Nephron (organoid): ENCODE measurements at regions not wholly inside any gene's neighbourhood (a gene's known extent, or its start where the extent isn't known, plus 50 kb on each side); places are given as distances from the start of the nearest gene placed in this dataset.

Source experiments
- H3K27ac Mint-ChIP-seq, 3 experiments: 2 replicates each; pipeline ENCODE4 v1.8.0; 2020; ENCODE audit warnings: mixed read lengths in 3 of 3, mild to moderate bottlenecking in 2 of 3, moderate library complexity in 1 of 3
- H3K27me3 Mint-ChIP-seq: 2 replicates; pipeline ENCODE4 v1.8.0; 2021; ENCODE audit warnings: low read depth, mild to moderate bottlenecking, moderate library complexity, mixed read lengths
- H3K36me3 Mint-ChIP-seq: 2 replicates; pipeline ENCODE4 v1.8.0; 2020; ENCODE audit warnings: low read depth, mixed read lengths
- H3K4me1 Mint-ChIP-seq: 2 replicates; pipeline ENCODE4 v1.8.0; 2020; ENCODE audit warnings: mixed read lengths
- H3K4me3 Mint-ChIP-seq, 3 experiments: 2 replicates each; pipeline ENCODE4 v1.8.0; 2020; ENCODE audit warnings: mild to moderate bottlenecking in 3 of 3, mixed read lengths in 3 of 3, moderate library complexity in 2 of 3
- H3K9me3 Mint-ChIP-seq: 2 replicates; pipeline ENCODE4 v1.8.0; 2020; ENCODE audit warnings: mixed read lengths
- CTCF ChIP-seq, 3 experiments: fragments of 200-600 bp; sonication (generic); IDR thresholded peaks; one replicate each; pipeline ENCODE4 v1.5.0; 2021; ENCODE audit warnings: antibody characterized with exemption in 3 of 3; ENCODE audit not compliant: unreplicated experiment in 3 of 3

DNA sequence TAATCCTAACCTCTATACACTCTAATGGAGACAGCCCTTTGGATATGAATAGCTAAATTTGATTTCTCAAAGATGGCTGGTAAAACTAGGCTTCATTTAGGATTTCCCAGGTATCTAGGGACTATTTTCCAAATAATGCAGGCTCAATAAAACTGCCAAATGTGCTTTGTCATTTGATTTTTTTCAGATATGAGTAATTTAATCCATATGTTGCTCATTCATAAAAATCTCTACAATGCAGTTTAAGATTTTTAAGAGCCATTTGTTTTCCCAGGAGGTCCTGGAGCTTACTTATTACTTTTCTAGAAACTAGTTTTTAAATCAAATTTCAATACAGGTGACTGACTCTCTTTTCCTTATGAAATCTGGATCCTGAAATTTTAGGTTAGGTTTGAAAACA, 349.3 kb upstream of the SLC24A2 start:
- H3K4me3 Mint-ChIP-seq, result no peak overlapping the region
- H3K36me3 Mint-ChIP-seq, result no peaks in the 10 kb centered on the region
- H3K4me1 Mint-ChIP-seq, result peaks cover 25% of the 10 kb centered on the region
- H3K27ac Mint-ChIP-seq, result no peak overlapping the region
- no peak for TF ChIP-seq CTCF (IDR thresholded peaks at IDR 0.05; ENCODE audit: unreplicated experiment in 3 of 3)
- no peaks in the 10 kb centered on the region for H3K9me3 Mint-ChIP-seq
- peaks cover 36% of the 10 kb centered on the region for H3K27me3 Mint-ChIP-seq

- H3K4me3 Mint-ChIP-seq, result no peak overlapping the region
- peaks cover 21% of the 10 kb centered on the region for H3K4me1 Mint-ChIP-seq
- H3K36me3 Mint-ChIP-seq, result no peaks in the 10 kb centered on the region
- no peak overlapping the region for H3K27ac Mint-ChIP-seq
- TF ChIP-seq CTCF (IDR thresholded peaks at IDR 0.05; ENCODE audit: unreplicated experiment in 3 of 3), result no peak
- H3K27me3 Mint-ChIP-seq, result peaks cover 36% of the 10 kb centered on the region
- H3K9me3 Mint-ChIP-seq, result no peaks in the 10 kb centered on the region
These were observed 348.6 kb upstream of the SLC24A2 start for GRCh38 chr9:20137425-20137824.

DNA sequence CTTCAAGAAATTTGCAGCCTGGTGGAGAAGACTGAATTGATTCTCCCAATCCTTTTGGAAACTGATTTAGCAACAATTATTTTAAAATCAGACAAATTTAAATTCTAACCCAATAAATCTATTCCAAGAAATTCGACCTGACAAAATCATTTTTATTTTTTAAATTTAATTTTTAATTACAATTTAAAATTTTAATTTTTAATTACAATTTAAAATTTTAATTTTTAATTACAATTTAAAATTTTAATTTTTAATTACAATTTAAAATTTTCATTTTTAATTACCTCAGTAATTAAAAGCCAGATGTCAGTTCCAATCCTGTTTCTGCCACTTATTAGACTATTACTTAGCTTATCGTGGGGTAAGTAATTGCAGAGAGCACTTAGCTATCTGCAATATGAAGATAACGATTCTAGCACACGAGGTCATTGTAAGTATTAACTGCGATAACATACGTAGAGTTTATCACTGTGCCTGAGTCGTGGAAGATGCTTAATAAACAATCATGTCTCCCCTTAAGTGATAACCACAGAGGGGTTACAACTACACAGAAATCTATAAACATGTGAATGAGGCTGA, 346.4 kb upstream of the SLC24A2 start:
- peaks cover 4% of the 10 kb centered on the region for H3K9me3 Mint-ChIP-seq
- TF ChIP-seq CTCF (IDR thresholded peaks at IDR 0.05; ENCODE audit: unreplicated experiment in 3 of 3), result no peak
- no peak overlapping the region for H3K4me3 Mint-ChIP-seq
- peaks cover 28% of the 10 kb centered on the region for H3K27me3 Mint-ChIP-seq
- H3K4me1 Mint-ChIP-seq, result peaks cover 8% of the 10 kb centered on the region
- no peak overlapping the region for H3K27ac Mint-ChIP-seq
- no peaks in the 10 kb centered on the region for H3K36me3 Mint-ChIP-seq

GRCh38 chr9:20125727-20126126, 336.9 kb upstream of the SLC24A2 start:
- H3K4me3 Mint-ChIP-seq, result no peak overlapping the region
- peaks cover 7% of the 10 kb centered on the region for H3K27me3 Mint-ChIP-seq
- peaks cover 10% of the 10 kb centered on the region for H3K9me3 Mint-ChIP-seq
- peaks cover 13% of the 10 kb centered on the region for H3K4me1 Mint-ChIP-seq
- TF ChIP-seq CTCF (IDR thresholded peaks at IDR 0.05; ENCODE audit: unreplicated experiment in 3 of 3), result no peak
- peak overlapping the region in 1 of 3 experiments; percentile 59 for H3K27ac Mint-ChIP-seq
- no peaks in the 10 kb centered on the region for H3K36me3 Mint-ChIP-seq

- H3K4me1 Mint-ChIP-seq, result no peaks in the 10 kb centered on the region
- H3K27ac Mint-ChIP-seq, result no peak overlapping the region
- no peaks in the 10 kb centered on the region for H3K27me3 Mint-ChIP-seq
- H3K9me3 Mint-ChIP-seq, result peaks cover 20% of the 10 kb centered on the region
- H3K36me3 Mint-ChIP-seq, result no peaks in the 10 kb centered on the region
- no peak for TF ChIP-seq CTCF (IDR thresholded peaks at IDR 0.05; ENCODE audit: unreplicated experiment in 3 of 3)
- no peak overlapping the region for H3K4me3 Mint-ChIP-seq
These were observed 330.7 kb upstream of the SLC24A2 start for GRCh38 chr9:20119566-20119965.

- H3K27me3 Mint-ChIP-seq, result no peaks in the 10 kb centered on the region
- H3K4me3 Mint-ChIP-seq, result no peak overlapping the region
- H3K27ac Mint-ChIP-seq, result no peak overlapping the region
- no peaks in the 10 kb centered on the region for H3K4me1 Mint-ChIP-seq
- TF ChIP-seq CTCF (IDR thresholded peaks at IDR 0.05; ENCODE audit: unreplicated experiment in 3 of 3), result no peak
- H3K36me3 Mint-ChIP-seq, result no peaks in the 10 kb centered on the region
- H3K9me3 Mint-ChIP-seq, result peaks cover 25% of the 10 kb centered on the region
These were observed 329.1 kb upstream of the SLC24A2 start for GRCh38 chr9:20117986-20118385.
